B cell (primary cell): ENCODE measurements at regions not wholly inside any gene's neighbourhood (a gene's known extent, or its start where the extent isn't known, plus 50 kb on each side); places are given as distances from the start of the nearest gene placed in this dataset.

Source experiments
- ATAC-seq: fragments of 200-7000 bp; cut with Tn5 transposase; one replicate; pipeline ENCODE4 v1.10.0; 2021; ENCODE audit warnings: low read depth, mild to moderate bottlenecking, moderate number of reproducible peaks, moderate library complexity
- CTCF ChIA-PET: fragments of 350-600 bp; sonication (Branson Sonifier 250); formaldehyde crosslinking; loops from one replicate; lab custom pipeline; 2021; ENCODE audit warnings: antibody characterized with exemption, inconsistent platforms; lab: Charles Lee
- POLR2A ChIA-PET: fragments of 350-600 bp; sonication (Branson Sonifier 250); formaldehyde crosslinking; loops from one replicate; lab custom pipeline; 2021; ENCODE audit warnings: antibody characterized with exemption; lab: Charles Lee
- DNase-seq: peaks from one replicate; pipeline ENCODE4 v3.0.0; 2013
- H2AFZ ChIP-seq: 2 replicates; pipeline ENCODE4 v1.6.1; 2012; ENCODE audit warnings: mild to moderate bottlenecking, low read depth, low read length; ENCODE audit not compliant: insufficient read depth, poor library complexity, severe bottlenecking
- H3K27ac ChIP-seq, 2 donors: 1 replicate in 1 of 2; 2 replicates in 1 of 2; pipeline ENCODE4 v1.5.1; 2012 to 2013; ENCODE audit warnings: low read length in 2 of 2, mild to moderate bottlenecking in 2 of 2, moderate library complexity in 1 of 2
- H3K27me3 ChIP-seq, 4 experiments: fragments of 200-600 bp in 1 of 4; sonication (generic) in 1 of 4; replicated peaks in 1 of 4; 1 replicate in 2 of 4; 2 replicates in 2 of 4; pipeline versions ENCODE4 v1.6.1 to v1.7.0; 2013 to 2016; ENCODE audit warnings: low read length in 3 of 4, mild to moderate bottlenecking in 2 of 4, mixed read lengths in 1 of 4, moderate library complexity in 1 of 4; ENCODE audit not compliant: insufficient read depth in 4 of 4, control insufficient read depth in 3 of 4; ENCODE audit errors: control extremely low read depth in 1 of 4
- H3K36me3 ChIP-seq, 2 experiments: replicated peaks in 1 of 2; 1 replicate in 1 of 2; 2 replicates in 1 of 2; pipeline versions ENCODE4 v1.6.1 to v1.7.1; 2013; ENCODE audit warnings: low read length in 1 of 2; ENCODE audit not compliant: insufficient read depth in 2 of 2, control insufficient read depth in 1 of 2; ENCODE audit errors: control extremely low read depth in 1 of 2, extremely low read depth in 1 of 2
- H3K4me1 ChIP-seq, 2 donors: fragments of 200-600 bp in 1 of 2; sonication (generic) in 1 of 2; 1 replicate in 1 of 2; 2 replicates in 1 of 2; pipeline versions ENCODE4 v1.5.1 to v1.6.1; 2013 to 2017; ENCODE audit warnings: low read length in 2 of 2; ENCODE audit not compliant: control insufficient read depth in 2 of 2, insufficient read depth in 2 of 2
- H3K4me2 ChIP-seq: replicated peaks from 2 replicates; pipeline ENCODE3; 2012; ENCODE audit warnings: mild to moderate bottlenecking, low read depth, low read length; ENCODE audit not compliant: poor library complexity, severe bottlenecking
- H3K4me3 ChIP-seq, 5 experiments: fragments of 200-600 bp in 1 of 5; sonication (generic) in 1 of 5; 1 replicate in 3 of 5; 2 replicates in 2 of 5; pipeline versions ENCODE4 v1.5.1 to v1.7.0; 2011 to 2016; ENCODE audit warnings: low read length in 4 of 5, mild to moderate bottlenecking in 4 of 5, low read depth in 2 of 5, control low read depth in 1 of 5, moderate library complexity in 1 of 5; ENCODE audit not compliant: insufficient read depth in 1 of 5; ENCODE audit errors: control extremely low read depth in 1 of 5, extremely low read depth in 1 of 5
- H3K79me2 ChIP-seq: fragments of 200-600 bp; sonication (generic); one replicate; pipeline ENCODE4 v1.6.0; 2016; ENCODE audit warnings: low read length; ENCODE audit not compliant: control insufficient read depth, insufficient read depth
- H3K9ac ChIP-seq: fragments of 200-600 bp; sonication (generic); 2 replicates; pipeline ENCODE4 v1.6.1; 2017; ENCODE audit warnings: mild to moderate bottlenecking, low read length, moderate library complexity
- H3K9me3 ChIP-seq, 3 donors: one replicate each; pipeline versions ENCODE4 v1.6.1 to v1.7.1; 2013; ENCODE audit warnings: low read length in 2 of 3; ENCODE audit not compliant: control insufficient read depth in 2 of 3, insufficient read depth in 1 of 3; ENCODE audit errors: control extremely low read depth in 1 of 3
- H4K20me1 ChIP-seq: 2 replicates; pipeline ENCODE4 v1.6.0; 2012; ENCODE audit warnings: mild to moderate bottlenecking, low read length; ENCODE audit not compliant: insufficient read depth, control insufficient read depth, poor library complexity, severe bottlenecking
- H3K27ac Mint-ChIP-seq: one replicate; pipeline ENCODE4 v1.8.0; 2021; ENCODE audit warnings: mixed read lengths
- H3K27me3 Mint-ChIP-seq: one replicate; pipeline ENCODE4 v1.8.0; 2021; ENCODE audit warnings: mixed read lengths
- H3K4me1 Mint-ChIP-seq: one replicate; pipeline ENCODE4 v1.8.0; 2021; ENCODE audit warnings: mixed read lengths
- H3K4me3 Mint-ChIP-seq: one replicate; pipeline ENCODE4 v1.8.0; 2021; ENCODE audit warnings: mixed read lengths
- H3K9me3 Mint-ChIP-seq: one replicate; pipeline ENCODE4 v1.8.0; 2022; ENCODE audit warnings: mixed read lengths; ENCODE audit not compliant: insufficient read depth
- EZH2 ChIP-seq: IDR thresholded peaks from 2 replicates; pipeline ENCODE4 v1.6.1; 2012; ENCODE audit warnings: borderline replicate concordance, low read depth, mild to moderate bottlenecking, moderate library complexity, low read length; ENCODE audit not compliant: insufficient read depth, poor library complexity, severe bottlenecking
- WGBS: methylation state at CpG from one replicate; pipeline ENCODE4 v1.1.5; 2013; ENCODE audit warnings: missing lambda C conversion rate; ENCODE audit not compliant: insufficient coverage; 5-methylcytosine and 5-hydroxymethylcytosine counted together
- intact Hi-C: fragments of 100-400 bp; cut with micrococcal nuclease; formaldehyde crosslinking; loops from one replicate; pipeline ENCODE4 v1.10.0; 2022
- TF ChIP-seq, protein P1 (sequence below): fragments of 200-600 bp; IDR thresholded peaks from one replicate; pipeline ENCODE4 v1.8.0; 2022; ENCODE audit warnings: antibody characterized with exemption, mild to moderate bottlenecking

DNA sequence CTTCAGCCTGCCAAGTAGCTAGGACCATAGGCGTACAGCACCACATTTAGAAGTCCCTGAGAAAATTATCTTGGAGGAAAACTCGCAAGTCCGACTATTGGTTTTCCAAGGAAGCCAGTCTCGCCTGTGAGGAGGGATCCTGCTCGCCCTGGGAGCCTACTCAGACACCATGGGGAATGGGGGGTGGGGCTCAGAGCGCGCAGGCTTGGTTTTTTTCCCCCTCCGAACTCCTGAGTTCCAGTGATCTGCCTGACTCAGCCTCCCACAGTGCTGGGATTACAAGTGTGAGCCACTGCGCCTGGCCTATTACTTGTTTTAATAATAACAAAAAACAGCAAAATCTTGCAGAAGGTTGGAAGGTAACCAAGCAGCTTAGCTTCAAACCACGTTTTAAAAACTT, 153.7 kb downstream of the OR2B2 start:
- intact Hi-C loops, result no loop called here
- Mint-ChIP-seq H3K27ac (no peak overlapping the region), H3K9me3 (no peaks in the 10 kb centered on the region), H3K27me3 (peaks cover 7% of the 10 kb centered on the region), H3K4me3 (no peak overlapping the region), H3K4me1 (peaks cover 36% of the 10 kb centered on the region)
- Histone ChIP-seq H3K27ac (no peak overlapping the region), H3K4me1 (peaks cover 22 to 31% of the 10 kb centered on the region in 2 donors), H2AFZ (no peak overlapping the region), H3K36me3 (no peaks in the 10 kb centered on the region), H3K27me3 (peaks cover 0 to 28% (median 5%) of the 10 kb centered on the region in 4 experiments), H3K79me2 (no peaks in the 10 kb centered on the region), H3K4me2 (no peak overlapping the region), H4K20me1 (no peaks in the 10 kb centered on the region), H3K9me3 (peaks cover 0 to 14% (median 0%) of the 10 kb centered on the region in 3 donors), H3K9ac (no peak overlapping the region), H3K4me3 (no peak overlapping the region)
- 100% methylated on average over 4 of the region's 10 CpGs for WGBS
- CTCF ChIA-PET, result interaction anchor here (6.2 kb wide), 1 partner anchor 14 kb away, joined by 45 read pairs; no protein-coding TSS in a partner anchor
- POLR2A ChIA-PET, result interaction anchor here (0.7 kb wide), 1 partner anchor 1907 kb away, joined by 8 read pairs; no protein-coding TSS in a partner anchor
- ATAC-seq (no peak), DNase-seq (no peak)
- no peak for TF ChIP-seq EZH2
- TF ChIP-seq, protein P1, sequence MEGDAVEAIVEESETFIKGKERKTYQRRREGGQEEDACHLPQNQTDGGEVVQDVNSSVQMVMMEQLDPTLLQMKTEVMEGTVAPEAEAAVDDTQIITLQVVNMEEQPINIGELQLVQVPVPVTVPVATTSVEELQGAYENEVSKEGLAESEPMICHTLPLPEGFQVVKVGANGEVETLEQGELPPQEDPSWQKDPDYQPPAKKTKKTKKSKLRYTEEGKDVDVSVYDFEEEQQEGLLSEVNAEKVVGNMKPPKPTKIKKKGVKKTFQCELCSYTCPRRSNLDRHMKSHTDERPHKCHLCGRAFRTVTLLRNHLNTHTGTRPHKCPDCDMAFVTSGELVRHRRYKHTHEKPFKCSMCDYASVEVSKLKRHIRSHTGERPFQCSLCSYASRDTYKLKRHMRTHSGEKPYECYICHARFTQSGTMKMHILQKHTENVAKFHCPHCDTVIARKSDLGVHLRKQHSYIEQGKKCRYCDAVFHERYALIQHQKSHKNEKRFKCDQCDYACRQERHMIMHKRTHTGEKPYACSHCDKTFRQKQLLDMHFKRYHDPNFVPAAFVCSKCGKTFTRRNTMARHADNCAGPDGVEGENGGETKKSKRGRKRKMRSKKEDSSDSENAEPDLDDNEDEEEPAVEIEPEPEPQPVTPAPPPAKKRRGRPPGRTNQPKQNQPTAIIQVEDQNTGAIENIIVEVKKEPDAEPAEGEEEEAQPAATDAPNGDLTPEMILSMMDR, result no peak

GRCh38 chr6:27757307-27757706, 154.9 kb downstream of the OR2B2 start:
- no peak for ATAC-seq
- CTCF ChIA-PET, result interaction anchor here (0.6 to 6.2 kb wide), 5 partner anchors 11 to 138 kb away, joined by 3 to 45 read pairs (median 7); no protein-coding TSS in a partner anchor
- H3K4me3 Mint-ChIP-seq, result peak overlapping the region; percentile 85
- H3K9me3 ChIP-seq, result peaks cover 0 to 10% (median 0%) of the 10 kb centered on the region in 3 donors
- WGBS, result 6% methylated on average over 28 of the region's 30 CpGs
- H3K4me3 ChIP-seq, result peak overlapping the region in 4 of 5 experiments; percentile 31 to 57 (median 48)
- intact Hi-C loops, result no loop called here
- H3K9ac ChIP-seq, result peak overlapping the region; percentile 64
- TF ChIP-seq EZH2, result no peak
- TF ChIP-seq, protein P1, result no peak
- peak overlapping the region; percentile 73 for H3K27ac Mint-ChIP-seq
- peaks cover 44% of the 10 kb centered on the region for H3K4me1 Mint-ChIP-seq
- H3K27me3 Mint-ChIP-seq, result peaks cover 7% of the 10 kb centered on the region
- H2AFZ ChIP-seq, result peak overlapping the region; percentile 86
- POLR2A ChIA-PET, result interaction anchor here (0.5 to 1.2 kb wide), 2 partner anchors 15 to 145 kb away, joined by 3 to 4 read pairs; no protein-coding TSS in a partner anchor
- no peaks in the 10 kb centered on the region for H3K36me3 ChIP-seq
- peak; percentile 51 for DNase-seq
- peaks cover 0 to 28% (median 5%) of the 10 kb centered on the region in 4 experiments for H3K27me3 ChIP-seq
- peak overlapping the region in 1 of 2 donors; percentile 39 for H3K27ac ChIP-seq
- H3K79me2 ChIP-seq, result no peaks in the 10 kb centered on the region
- H3K4me1 ChIP-seq, result peaks cover 22 to 31% of the 10 kb centered on the region in 2 donors
- H3K9me3 Mint-ChIP-seq, result no peaks in the 10 kb centered on the region
- peak overlapping the region; percentile 86 for H3K4me2 ChIP-seq
- no peaks in the 10 kb centered on the region for H4K20me1 ChIP-seq
